Adrenal gland (tissue), 9 donors: ENCODE measurements at regions not wholly inside any gene's neighbourhood (a gene's known extent, or its start where the extent isn't known, plus 50 kb on each side); places are given as distances from the start of the nearest gene placed in this dataset.

ENCODE experiments used
- DNase-seq, 7 donors: peaks; one replicate each; pipeline ENCODE4 v3.0.0-alpha.2; 2019 to 2020
- H3K27ac ChIP-seq, 5 donors: fragments of 200-600 bp; sonication (generic) in 4 of 5; 1 replicate in 3 of 5; 2 replicates in 2 of 5; pipeline versions ENCODE4 v1.5.1 to v1.8.0; 2016 to 2020; ENCODE audit warnings: mild to moderate bottlenecking in 1 of 5
- H3K27me3 ChIP-seq: fragments of 200-600 bp; 2 replicates; pipeline ENCODE4 v1.8.0; 2021
- H3K36me3 ChIP-seq, 2 donors: fragments of 200-600 bp; replicated peaks in 1 of 2; 1 replicate in 1 of 2; 2 replicates in 1 of 2; pipeline versions ENCODE4 v1.5.1 to v1.8.0; 2018 to 2022
- H3K4me1 ChIP-seq, 2 donors: fragments of 200-600 bp; replicated peaks in 1 of 2; 1 replicate in 1 of 2; 2 replicates in 1 of 2; pipeline versions ENCODE4 v1.5.1 to v1.8.0; 2018 to 2021
- H3K4me3 ChIP-seq, 4 donors: fragments of 200-600 bp; sonication (generic) in 3 of 4; one replicate each; pipeline ENCODE4 v1.5.1; 2016 to 2018
- H3K9me3 ChIP-seq, 3 donors: fragments of 200-600 bp; sonication (generic) in 1 of 3; replicated peaks in 1 of 3; 1 replicate in 2 of 3; 2 replicates in 1 of 3; pipeline versions ENCODE4 v1.5.1 to v1.8.0; 2016 to 2021
- POLR2A ChIP-seq, 2 donors: fragments of 450-650 bp; IDR thresholded peaks; one replicate each; pipeline ENCODE4 v1.6.1; 2017; ENCODE audit warnings: antibody characterized with exemption in 2 of 2, mild to moderate bottlenecking in 2 of 2, moderate library complexity in 1 of 2
- WGBS, 4 donors: extraction: QIAGEN DNeasy Blood & Tissue Kit in 2 of 4; methylation state at CpG; one replicate each; pipeline versions ENCODE4 v1.1.5 to v1.1.7; 2013 to 2017; 5-methylcytosine and 5-hydroxymethylcytosine counted together
- intact Hi-C, 2 donors: fragments of 100-400 bp; cut with DNase I; formaldehyde crosslinking; loops; one replicate each; pipeline versions ENCODE4 v1.14.1 to v1.15.0; 2022 to 2023
- TF ChIP-seq, protein P1 (sequence below), 6 experiments: fragments of 450-650 bp in 4 of 6; fragments of 200-600 bp in 2 of 6; sonication (generic) in 1 of 6; IDR thresholded peaks; 1 replicate in 5 of 6; 2 replicates in 1 of 6; pipeline versions ENCODE4 v1.5.1 to v1.8.0; 2016 to 2021; ENCODE audit warnings: antibody characterized with exemption in 6 of 6, mild to moderate bottlenecking in 2 of 6, moderate library complexity in 1 of 6
- donor health status: healthy with polysubstance abuse.
- donor health status: Bipolar disorder and iron deficiency.
- donor health status: DM: yes; HTN: yes; CAD: no.
- donor health status: DM: no; HTN: no; CAD: no.
- donor health status: DM: no; HTN: no; CAD: no.

DNA sequence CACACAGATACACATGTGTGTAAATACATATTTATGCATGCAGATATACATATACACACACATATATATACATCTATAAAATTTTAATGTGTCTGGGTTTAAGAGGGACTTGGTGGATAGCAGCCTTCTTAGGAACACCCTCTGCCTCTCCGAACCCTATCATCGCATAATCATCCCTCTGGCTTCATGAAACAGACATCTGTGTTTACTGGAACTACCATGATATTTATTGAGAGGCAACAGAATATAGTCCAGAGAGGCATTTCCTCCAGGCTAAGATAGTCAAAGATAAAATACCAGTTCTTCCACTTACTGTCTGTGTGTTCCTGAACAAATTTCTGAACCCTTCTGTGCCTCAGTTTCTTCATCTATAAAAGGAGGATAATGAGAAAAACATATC is 239.0 kb upstream of the FANCL start:
- no peaks in the 10 kb centered on the region for H3K9me3 ChIP-seq
- 71 to 90% (median 86%) methylated on average over 2 of the region's 2 CpGs for WGBS, 4 donors
- no peak for DNase-seq

DNA sequence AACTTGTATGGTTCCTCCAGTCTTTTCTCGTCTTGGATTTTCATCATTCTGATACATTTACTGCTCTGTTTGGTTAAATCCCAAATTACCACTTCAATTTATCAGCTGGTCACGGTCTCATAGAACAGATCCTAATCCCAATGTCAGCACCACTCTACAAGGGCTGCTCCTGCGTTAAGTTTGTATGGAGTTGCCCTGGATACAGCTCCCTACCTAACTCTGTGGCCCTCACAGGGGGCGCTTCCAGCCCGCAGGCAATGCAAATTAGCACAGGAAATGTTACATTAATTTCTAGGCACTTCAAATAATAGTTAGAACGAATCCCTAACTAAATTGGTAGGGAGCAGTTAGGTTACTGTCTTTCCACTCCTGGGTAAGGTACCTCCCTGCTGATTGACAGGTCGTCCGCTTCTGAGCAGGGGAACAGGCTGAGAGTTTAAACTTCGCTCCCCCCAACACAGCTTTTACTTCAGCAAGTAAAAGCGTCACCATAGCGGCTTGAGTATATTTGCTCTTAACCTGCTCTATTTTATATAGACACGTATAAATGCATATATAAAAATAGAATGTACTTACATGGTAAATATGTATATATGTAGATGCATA is 238.5 kb upstream of the FANCL start:
- no peaks in the 10 kb centered on the region for H3K27me3 ChIP-seq
- no peak overlapping the region for H3K4me3 ChIP-seq
- intact Hi-C loops = no loop called here
- H3K4me1 ChIP-seq = no peaks in the 10 kb centered on the region
- WGBS, 4 donors = 59 to 70% (median 67%) methylated on average over 12 of the region's 12 CpGs
- no peak overlapping the region for H3K27ac ChIP-seq
- TF ChIP-seq, protein P1, sequence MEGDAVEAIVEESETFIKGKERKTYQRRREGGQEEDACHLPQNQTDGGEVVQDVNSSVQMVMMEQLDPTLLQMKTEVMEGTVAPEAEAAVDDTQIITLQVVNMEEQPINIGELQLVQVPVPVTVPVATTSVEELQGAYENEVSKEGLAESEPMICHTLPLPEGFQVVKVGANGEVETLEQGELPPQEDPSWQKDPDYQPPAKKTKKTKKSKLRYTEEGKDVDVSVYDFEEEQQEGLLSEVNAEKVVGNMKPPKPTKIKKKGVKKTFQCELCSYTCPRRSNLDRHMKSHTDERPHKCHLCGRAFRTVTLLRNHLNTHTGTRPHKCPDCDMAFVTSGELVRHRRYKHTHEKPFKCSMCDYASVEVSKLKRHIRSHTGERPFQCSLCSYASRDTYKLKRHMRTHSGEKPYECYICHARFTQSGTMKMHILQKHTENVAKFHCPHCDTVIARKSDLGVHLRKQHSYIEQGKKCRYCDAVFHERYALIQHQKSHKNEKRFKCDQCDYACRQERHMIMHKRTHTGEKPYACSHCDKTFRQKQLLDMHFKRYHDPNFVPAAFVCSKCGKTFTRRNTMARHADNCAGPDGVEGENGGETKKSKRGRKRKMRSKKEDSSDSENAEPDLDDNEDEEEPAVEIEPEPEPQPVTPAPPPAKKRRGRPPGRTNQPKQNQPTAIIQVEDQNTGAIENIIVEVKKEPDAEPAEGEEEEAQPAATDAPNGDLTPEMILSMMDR (IDR thresholded peaks at IDR 0.05) = no peak
- TF ChIP-seq POLR2A (IDR thresholded peaks at IDR 0.05) = no peak
- DNase-seq = no peak
- no peaks in the 10 kb centered on the region for H3K9me3 ChIP-seq
- no peaks in the 10 kb centered on the region for H3K36me3 ChIP-seq

More for the DNA sequence above, 239.0 kb upstream of the FANCL start:
- H3K4me1 ChIP-seq = no peaks in the 10 kb centered on the region
- H3K36me3 ChIP-seq = no peaks in the 10 kb centered on the region
- TF ChIP-seq, protein P1 (IDR thresholded peaks at IDR 0.05) = no peak
- TF ChIP-seq POLR2A (IDR thresholded peaks at IDR 0.05) = no peak
- no peak overlapping the region for H3K4me3 ChIP-seq
- no peaks in the 10 kb centered on the region for H3K27me3 ChIP-seq
- intact Hi-C loops = no loop called here
- H3K27ac ChIP-seq = no peak overlapping the region

GRCh38 chr2:58476556-58476955 is 235.4 kb upstream of the FANCL start:
- H3K4me1 ChIP-seq = no peaks in the 10 kb centered on the region
- intact Hi-C loops = no loop called here
- TF ChIP-seq, protein P1 (IDR thresholded peaks at IDR 0.05) = no peak
- TF ChIP-seq POLR2A (IDR thresholded peaks at IDR 0.05) = no peak
- no peaks in the 10 kb centered on the region for H3K9me3 ChIP-seq
- H3K27ac ChIP-seq = no peak overlapping the region
- no peaks in the 10 kb centered on the region for H3K27me3 ChIP-seq
- H3K4me3 ChIP-seq = no peak overlapping the region
- H3K36me3 ChIP-seq = no peaks in the 10 kb centered on the region
- DNase-seq = no peak

- no peaks in the 10 kb centered on the region for H3K4me1 ChIP-seq
- WGBS, 4 donors = 73 to 84% (median 80%) methylated on average over 2 of the region's 2 CpGs
- no peaks in the 10 kb centered on the region for H3K27me3 ChIP-seq
- intact Hi-C loops = no loop called here
- no peak overlapping the region for H3K27ac ChIP-seq
- no peak for DNase-seq
- no peaks in the 10 kb centered on the region for H3K9me3 ChIP-seq
- no peaks in the 10 kb centered on the region for H3K36me3 ChIP-seq
- TF ChIP-seq POLR2A (IDR thresholded peaks at IDR 0.05) = no peak
- TF ChIP-seq, protein P1 (IDR thresholded peaks at IDR 0.05) = no peak
- no peak overlapping the region for H3K4me3 ChIP-seq
Measured at GRCh38 chr2:58475756-58476155, 234.6 kb upstream of the FANCL start.
